GM21381 (cell line): ENCODE measurements at regions not wholly inside any gene's neighbourhood (a gene's known extent, or its start where the extent isn't known, plus 50 kb on each side); places are given as distances from the start of the nearest gene placed in this dataset.
"Not testable (repeated sequence)": the region's sequence is repeated elsewhere in the genome, so short reads cannot be mapped to it uniquely, and the experiment has no call there.

Experiments used
- ATAC-seq: cut with Tn5 transposase; IDR thresholded peaks from one replicate; pipeline ENCODE4 v1.9.1; 2021; ENCODE audit warnings: mild to moderate bottlenecking, moderate library complexity; ENCODE audit not compliant: unreplicated experiment

- no peak for ATAC-seq
Measured at GRCh38 chr4:150021483-150021882, 56.8 kb upstream of the DCLK2 start.

DNA sequence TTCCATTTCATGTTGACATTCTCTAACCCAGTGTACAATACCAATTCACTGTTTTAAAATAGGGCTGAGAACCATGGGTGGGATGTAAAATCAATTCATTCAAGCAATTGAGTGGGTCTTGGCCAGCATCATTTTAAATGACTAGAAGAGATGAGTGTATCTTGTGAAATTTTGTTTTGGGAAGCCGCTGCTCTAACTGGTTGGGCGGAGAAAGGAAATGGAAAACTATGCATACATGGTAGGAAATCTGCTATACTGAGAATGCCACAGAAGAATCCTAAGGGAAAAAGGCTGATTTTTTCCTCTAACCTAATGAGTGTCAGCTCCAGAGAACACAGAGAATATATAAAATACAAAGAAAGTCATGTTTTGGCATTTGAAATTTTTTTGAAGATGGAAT, 54.8 kb upstream of the DCLK2 start:
- no peak for ATAC-seq

DNA sequence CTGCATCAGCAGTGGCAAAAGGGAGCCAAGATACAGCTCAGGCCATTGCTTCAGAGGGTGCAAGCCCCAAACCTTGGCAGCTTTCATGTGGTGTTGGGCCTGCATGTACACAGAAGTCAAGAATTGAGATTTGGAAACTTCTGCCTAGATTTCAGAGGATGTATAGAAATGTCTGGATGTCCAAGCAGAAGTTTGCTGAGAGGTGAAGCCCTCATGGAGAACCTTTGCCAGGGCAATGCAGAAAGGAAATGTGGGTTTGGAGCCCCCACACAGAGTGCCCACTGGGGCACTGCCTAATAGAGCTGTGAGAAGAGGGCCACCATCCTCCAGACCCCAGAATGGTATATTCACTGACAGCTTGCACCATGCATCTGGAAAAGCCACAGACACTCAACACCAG, 51.3 kb upstream of the DCLK2 start:
- ATAC-seq = not testable (repeated sequence)
